ENCODE measurements at regions not wholly inside any gene's neighbourhood (a gene's known extent, or its start where the extent isn't known, plus 50 kb on each side); places are given as distances from the start of the nearest gene placed in this dataset.

GRCh38 chr1:4467241-4467640 is 187.2 kb upstream of the AJAP1 start:
- Histone ChIP-seq H3K27me3 (ENCODE audit: control insufficient read depth, insufficient read depth, low read length) (no peaks in the 10 kb centered on the region), H3K36me3 (ENCODE audit: control insufficient read depth, insufficient read depth, low read length) (no peaks in the 10 kb centered on the region), H3K9me3 (ENCODE audit: control insufficient read depth, low read length) (no peaks in the 10 kb centered on the region), H2AFZ (no peak overlapping the region), H3K9ac (no peak overlapping the region), H3K4me2 (ENCODE audit: low read length) (no peak overlapping the region), H3K79me2 (no peaks in the 10 kb centered on the region), H3K4me1 (no peaks in the 10 kb centered on the region), H3K27ac (no peak overlapping the region), H3K4me3 (ENCODE audit: low read depth, low read length) (no peak overlapping the region)
- TF ChIP-seq CTCF (IDR thresholded peaks at IDR 0.05): no peak

DNA sequence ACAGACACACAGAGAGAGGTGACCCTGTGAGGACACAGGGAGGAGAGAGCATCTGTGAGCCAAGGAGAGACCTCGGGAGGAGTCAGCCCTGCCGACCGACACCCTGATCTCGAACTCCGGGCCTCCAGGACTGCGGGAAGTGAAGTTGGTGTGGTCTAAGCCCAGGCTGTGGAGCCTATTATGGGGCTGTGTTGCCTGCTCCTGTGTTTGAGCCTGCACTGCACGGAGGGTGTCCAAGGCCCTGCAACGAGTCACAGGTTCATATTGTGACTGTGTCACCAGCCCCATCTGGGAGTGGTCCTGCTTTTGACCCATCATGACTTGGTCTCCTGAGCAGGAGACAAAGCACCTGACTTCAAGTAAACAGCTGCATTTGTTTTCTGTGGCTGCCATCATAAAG is 186.0 kb upstream of the AJAP1 start:
- Histone ChIP-seq H3K27ac (no peak overlapping the region), H3K36me3 (ENCODE audit: control insufficient read depth, insufficient read depth, low read length) (no peaks in the 10 kb centered on the region), H3K4me2 (ENCODE audit: low read length) (no peak overlapping the region), H3K79me2 (no peaks in the 10 kb centered on the region), H3K9me3 (ENCODE audit: control insufficient read depth, low read length) (no peaks in the 10 kb centered on the region), H3K27me3 (ENCODE audit: control insufficient read depth, insufficient read depth, low read length) (no peaks in the 10 kb centered on the region), H3K9ac (no peak overlapping the region), H3K4me1 (no peaks in the 10 kb centered on the region), H2AFZ (no peak overlapping the region), H3K4me3 (ENCODE audit: low read depth, low read length) (no peak overlapping the region)
- no peak for TF ChIP-seq CTCF (IDR thresholded peaks at IDR 0.05)

DNA sequence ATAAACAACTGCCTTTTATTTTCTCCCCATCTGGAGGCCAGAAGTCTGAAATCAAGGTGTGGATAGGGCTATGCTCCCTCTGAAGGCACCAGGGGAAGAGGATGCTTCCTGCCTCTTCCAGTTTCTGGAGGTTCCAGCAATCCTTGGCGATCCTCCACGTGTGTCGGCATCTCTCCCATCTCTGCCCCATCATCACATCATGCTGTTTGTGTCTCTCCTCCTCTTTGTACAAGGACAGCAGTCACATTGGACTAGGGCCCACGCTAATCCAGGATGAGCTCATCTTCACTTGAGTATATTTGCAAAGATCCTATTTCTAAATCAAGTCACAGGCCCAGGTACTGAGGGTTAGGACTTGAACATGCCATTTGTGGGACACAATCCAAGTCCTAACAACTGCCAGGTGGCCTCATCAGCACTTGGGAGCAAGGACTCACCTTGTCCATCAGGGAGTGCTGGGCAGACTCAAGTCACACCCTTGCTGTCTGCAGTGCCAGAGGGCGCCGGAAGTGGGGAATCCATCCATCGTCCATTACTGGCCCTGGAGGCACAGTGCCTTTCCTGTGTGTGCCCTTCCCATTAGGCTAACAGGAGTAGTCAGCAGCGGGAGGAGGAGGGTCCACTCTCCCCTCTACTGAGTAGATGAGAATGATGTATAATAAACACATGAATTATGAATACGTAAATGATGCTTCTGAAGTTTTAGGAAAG is 185.4 kb upstream of the AJAP1 start:
- TF ChIP-seq CTCF (IDR thresholded peaks at IDR 0.05): no peak
- Histone ChIP-seq H3K36me3 (ENCODE audit: control insufficient read depth, insufficient read depth, low read length) (no peaks in the 10 kb centered on the region), H3K4me3 (ENCODE audit: low read depth, low read length) (no peak overlapping the region)

DNA sequence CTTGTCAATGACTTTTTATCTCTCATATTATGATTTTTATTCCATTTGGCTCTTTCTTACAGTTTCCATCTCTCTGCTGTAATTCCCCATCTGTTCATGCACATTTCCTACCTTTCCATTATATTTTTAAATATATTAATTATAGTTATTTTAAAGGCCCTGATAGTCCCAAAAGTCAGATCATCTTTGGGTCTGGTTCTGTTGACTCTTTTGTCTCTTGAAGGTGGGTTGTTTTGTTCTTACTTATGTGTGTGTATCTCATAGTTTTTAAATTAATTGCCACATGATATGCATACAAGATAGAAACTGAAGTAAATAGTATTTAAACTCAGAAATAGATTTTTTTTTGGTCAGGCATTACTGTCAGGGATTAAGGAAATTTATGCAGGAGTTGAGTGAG is 178.0 kb upstream of the AJAP1 start:
- Histone ChIP-seq H3K27ac (no peak overlapping the region), H2AFZ (no peak overlapping the region), H3K36me3 (ENCODE audit: control insufficient read depth, insufficient read depth, low read length) (no peaks in the 10 kb centered on the region), H3K9me3 (ENCODE audit: control insufficient read depth, low read length) (no peaks in the 10 kb centered on the region), H3K27me3 (ENCODE audit: control insufficient read depth, insufficient read depth, low read length) (no peaks in the 10 kb centered on the region), H3K9ac (no peak overlapping the region), H3K4me2 (ENCODE audit: low read length) (no peak overlapping the region), H3K4me3 (ENCODE audit: low read depth, low read length) (no peak overlapping the region), H3K79me2 (no peaks in the 10 kb centered on the region), H3K4me1 (no peaks in the 10 kb centered on the region)
- TF ChIP-seq CTCF (IDR thresholded peaks at IDR 0.05): no peak

More for the DNA sequence above, 185.4 kb upstream of the AJAP1 start:
- Histone ChIP-seq H3K27me3 (ENCODE audit: control insufficient read depth, insufficient read depth, low read length) (no peaks in the 10 kb centered on the region), H3K4me1 (no peaks in the 10 kb centered on the region), H3K79me2 (no peaks in the 10 kb centered on the region), H3K9ac (no peak overlapping the region), H3K27ac (no peak overlapping the region), H2AFZ (no peak overlapping the region), H3K9me3 (ENCODE audit: control insufficient read depth, low read length) (no peaks in the 10 kb centered on the region), H3K4me2 (ENCODE audit: low read length) (no peak overlapping the region)

DNA sequence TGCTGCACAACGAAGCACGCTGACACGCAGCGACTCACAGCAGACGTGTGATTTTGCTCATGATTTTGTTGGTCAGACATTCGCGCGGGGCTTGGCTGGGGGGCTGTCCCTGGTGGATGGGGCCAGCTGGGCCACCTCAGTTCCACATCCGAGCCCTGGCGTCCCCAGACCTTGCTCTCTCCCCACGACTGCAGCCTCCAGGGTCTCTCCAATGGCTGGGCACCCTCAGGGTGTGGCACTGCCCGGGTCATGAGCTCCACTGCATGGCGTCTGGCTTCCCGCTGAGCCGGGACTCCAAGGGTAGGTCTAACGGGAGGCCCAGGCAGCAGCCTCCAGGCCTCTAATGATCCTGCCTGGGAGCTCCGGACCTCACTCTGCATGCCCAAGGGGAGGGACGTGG is 173.0 kb upstream of the AJAP1 start:
- TF ChIP-seq CTCF (IDR thresholded peaks at IDR 0.05): no peak
- H3K4me3 ChIP-seq (ENCODE audit: low read depth, low read length): no peak overlapping the region
- no peak overlapping the region for H2AFZ ChIP-seq
- no peak overlapping the region for H3K27ac ChIP-seq
- peaks cover 2% of the 10 kb centered on the region for H3K27me3 ChIP-seq (ENCODE audit: control insufficient read depth, insufficient read depth, low read length)
- H3K4me1 ChIP-seq: no peaks in the 10 kb centered on the region
- no peaks in the 10 kb centered on the region for H3K9me3 ChIP-seq (ENCODE audit: control insufficient read depth, low read length)
- no peaks in the 10 kb centered on the region for H3K36me3 ChIP-seq (ENCODE audit: control insufficient read depth, insufficient read depth, low read length)
- H3K4me2 ChIP-seq (ENCODE audit: low read length): no peak overlapping the region
- no peak overlapping the region for H3K9ac ChIP-seq
- no peaks in the 10 kb centered on the region for H3K79me2 ChIP-seq

Measured in parathyroid adenoma (tissue), 2 donors.